IMR-90 (cell line): ENCODE measurements at regions not wholly inside any gene's neighbourhood (a gene's known extent, or its start where the extent isn't known, plus 50 kb on each side); places are given as distances from the start of the nearest gene placed in this dataset.

Experiments used
- ATAC-seq: fragments of 200-7000 bp; cut with Tn5 transposase; 2 replicates; pipeline ENCODE4 v1.9.1; 2020; ENCODE audit warnings: low read depth, mild to moderate bottlenecking, moderate library complexity
- BruUV-seq: library from RNA; stranded (reverse); fragments of 400-500 nt; replicated peaks from 2 replicates; lab custom pipeline; 2021; lab: Mats Ljungman, UMichigan
- CTCF ChIA-PET: fragments of 300-600 bp; formaldehyde crosslinking; extraction: SDS; loops from one replicate; lab custom pipeline; 2021; ENCODE audit warnings: antibody characterized with exemption; lab: Yijun Ruan, JAX
- POLR2A ChIA-PET: fragments of 300-600 bp; sonication (Branson Sonifier 250); formaldehyde crosslinking; loops from one replicate; lab custom pipeline; 2022; ENCODE audit warnings: antibody characterized with exemption; ENCODE audit not compliant: unreplicated experiment; lab: Charles Lee
- DNase-seq: peaks from one replicate; pipeline ENCODE4 v3.0.0; 2013
- H2AFZ ChIP-seq: replicated peaks from 2 replicates; pipeline ENCODE3; 2013; ENCODE audit warnings: low read length, mild to moderate bottlenecking; ENCODE audit not compliant: poor library complexity
- H2AK5ac ChIP-seq: 2 replicates; pipeline ENCODE4 v1.6.1; 2013; ENCODE audit warnings: low read depth, low read length, inconsistent platforms
- H2AK9ac ChIP-seq: replicated peaks from 2 replicates; pipeline ENCODE3; 2013; ENCODE audit warnings: mild to moderate bottlenecking, low read depth, low read length, moderate library complexity; ENCODE audit not compliant: poor library complexity
- H2BK120ac ChIP-seq: 2 replicates; pipeline ENCODE4 v1.6.1; 2013; ENCODE audit warnings: low read depth, low read length, inconsistent platforms
- H2BK15ac ChIP-seq: 3 replicates; pipeline ENCODE4 v1.6.1; 2013; ENCODE audit warnings: low read depth, low read length, inconsistent platforms
- H2BK20ac ChIP-seq: 2 replicates; pipeline ENCODE4 v1.6.1; 2013; ENCODE audit warnings: low read depth, mild to moderate bottlenecking, inconsistent platforms, low read length, moderate library complexity
- H2BK5ac ChIP-seq: 2 replicates; pipeline ENCODE4 v1.6.1; 2013; ENCODE audit warnings: mild to moderate bottlenecking, low read depth, low read length, inconsistent platforms; ENCODE audit not compliant: poor library complexity, severe bottlenecking
- H3K14ac ChIP-seq: replicated peaks from 2 replicates; pipeline ENCODE4 v1.6.1; 2013; ENCODE audit warnings: low read depth, low read length, inconsistent platforms
- H3K18ac ChIP-seq: 2 replicates; pipeline ENCODE4 v1.6.1; 2013; ENCODE audit warnings: low read depth, low read length, control low read depth
- H3K23ac ChIP-seq: 2 replicates; pipeline ENCODE4 v1.6.1; 2013; ENCODE audit warnings: low read depth, low read length, inconsistent platforms
- H3K27ac ChIP-seq: 2 replicates; pipeline ENCODE4 v1.5.1; 2013; ENCODE audit warnings: mild to moderate bottlenecking, control low read depth, low read length; ENCODE audit not compliant: insufficient read depth
- H3K27me3 ChIP-seq: 2 replicates; pipeline ENCODE4 v1.6.1; 2013; ENCODE audit warnings: low read length; ENCODE audit not compliant: control insufficient read depth, insufficient read depth
- H3K36me3 ChIP-seq: 2 replicates; pipeline ENCODE4 v1.6.1; 2013; ENCODE audit warnings: low read length, mixed read lengths; ENCODE audit not compliant: control insufficient read depth, insufficient read depth
- H3K4ac ChIP-seq: 2 replicates; pipeline ENCODE4 v1.6.1; 2013; ENCODE audit warnings: low read depth, low read length, inconsistent platforms
- H3K4me1 ChIP-seq: 2 replicates; pipeline ENCODE4 v1.6.1; 2013; ENCODE audit warnings: low read length, mixed read lengths; ENCODE audit not compliant: control insufficient read depth, insufficient read depth
- H3K4me2 ChIP-seq: 2 replicates; pipeline ENCODE4 v1.6.1; 2013; ENCODE audit warnings: low read depth, mild to moderate bottlenecking, control low read depth, low read length, moderate library complexity
- H3K4me3 ChIP-seq: 2 replicates; pipeline ENCODE4 v1.5.1; 2013; ENCODE audit warnings: low read depth, mild to moderate bottlenecking, control low read depth, low read length, moderate library complexity; ENCODE audit not compliant: insufficient read depth
- H3K56ac ChIP-seq: 2 replicates; pipeline ENCODE4 v1.6.1; 2013; ENCODE audit warnings: low read length, inconsistent platforms; ENCODE audit not compliant: insufficient read depth; ENCODE audit errors: extremely low read depth
- H3K79me1 ChIP-seq, 2 experiments: 2 replicates each; pipeline ENCODE4 v1.6.1; 2013; ENCODE audit warnings: low read length in 2 of 2, inconsistent platforms in 1 of 2, low read depth in 1 of 2
- H3K9ac ChIP-seq: 2 replicates; pipeline ENCODE4 v1.6.1; 2013; ENCODE audit warnings: low read depth, low read length, control low read depth
- H3K9me1 ChIP-seq: 2 replicates; pipeline ENCODE4 v1.6.1; 2013; ENCODE audit warnings: low read length, inconsistent platforms; ENCODE audit not compliant: insufficient read depth
- H3K9me3 ChIP-seq: 2 replicates; pipeline ENCODE4 v1.6.1; 2013; ENCODE audit warnings: low read length; ENCODE audit not compliant: control insufficient read depth, insufficient read depth
- H4K20me1 ChIP-seq: 2 replicates; pipeline ENCODE4 v1.6.1; 2013; ENCODE audit warnings: low read length, inconsistent platforms; ENCODE audit not compliant: insufficient read depth
- H4K5ac ChIP-seq: 2 replicates; pipeline ENCODE4 v1.6.1; 2013; ENCODE audit warnings: mild to moderate bottlenecking, low read depth, low read length, control low read depth
- H4K8ac ChIP-seq, 2 experiments: 2 replicates each; pipeline ENCODE4 v1.6.1; 2013; ENCODE audit warnings: low read depth in 2 of 2, low read length in 2 of 2, control low read depth in 1 of 2, inconsistent platforms in 1 of 2
- H4K91ac ChIP-seq: 2 replicates; pipeline ENCODE4 v1.6.1; 2013; ENCODE audit warnings: low read depth, low read length, inconsistent platforms; ENCODE audit not compliant: insufficient read depth
- BHLHE40 ChIP-seq: fragments of 150-350 bp; IDR thresholded peaks from 2 replicates; pipeline ENCODE4 v1.6.1; 2016; ENCODE audit warnings: mild to moderate bottlenecking, low read depth, low read length
- CHD1 ChIP-seq: IDR thresholded peaks from 2 replicates; pipeline ENCODE4 v1.6.1; 2012; ENCODE audit warnings: low read depth, low read length, improper control_type of control experiment
- CTCF ChIP-seq: conservative IDR thresholded peaks from 2 replicates; pipeline ENCODE4 v1.5.1; 2012; ENCODE audit warnings: mild to moderate bottlenecking, low read depth, low read length, improper control_type of control experiment
- FOS ChIP-seq: fragments of 150-350 bp; IDR thresholded peaks from 2 replicates; pipeline ENCODE4 v1.6.1; 2016; ENCODE audit warnings: low read depth, low read length
- NFE2L2 ChIP-seq: fragments of 150-350 bp; IDR thresholded peaks from 2 replicates; pipeline ENCODE4 v1.6.1; 2016; ENCODE audit warnings: low read depth, mild to moderate bottlenecking, low read length
- POLR2A ChIP-seq: IDR thresholded peaks from 2 replicates; pipeline ENCODE4 v1.6.1; 2012; ENCODE audit warnings: mild to moderate bottlenecking, low read depth, low read length
- RAD21 ChIP-seq: IDR thresholded peaks from 2 replicates; pipeline ENCODE4 v1.6.1; 2012; ENCODE audit warnings: low read length, improper control_type of control experiment
- RCOR1 ChIP-seq: IDR thresholded peaks from 2 replicates; pipeline ENCODE4 v1.6.1; 2012; ENCODE audit warnings: mild to moderate bottlenecking, low read length, improper control_type of control experiment; ENCODE audit not compliant: insufficient replicate concordance
- RFX5 ChIP-seq: IDR thresholded peaks from 2 replicates; pipeline ENCODE4 v1.8.0; 2012; ENCODE audit warnings: low read depth, mild to moderate bottlenecking, low read length, moderate library complexity
- SMC3 ChIP-seq: fragments of 150-350 bp; IDR thresholded peaks from 2 replicates; pipeline ENCODE4 v1.6.1; 2016; ENCODE audit warnings: low read depth, mild to moderate bottlenecking, antibody characterized with exemption, low read length, moderate library complexity
- USF2 ChIP-seq: fragments of 150-350 bp; IDR thresholded peaks from 2 replicates; pipeline ENCODE4 v1.6.1; 2017; ENCODE audit warnings: mild to moderate bottlenecking, antibody characterized with exemption, low read length, low read depth
- WGBS, 2 experiments: methylation state at CpG; one replicate each; pipeline versions ENCODE4 v1.1.5 to v1.1.7; 2013; ENCODE audit warnings: missing lambda C conversion rate in 2 of 2; ENCODE audit not compliant: insufficient read length in 1 of 2; ENCODE audit errors: extremely low coverage in 2 of 2; 5-methylcytosine and 5-hydroxymethylcytosine counted together
- dilution Hi-C: fragments of 300-500 bp; cut with HindIII; formaldehyde crosslinking; loops from one replicate; pipeline ENCODE4 v1.14.3; 2018; ENCODE audit warnings: low sequenced_read_pairs; ENCODE audit not compliant: unreplicated experiment
- in situ Hi-C: fragments of 300-500 bp; cut with MboI; formaldehyde crosslinking; loops from 3 replicates; pipeline ENCODE4 v1.14.3; 2019; ENCODE audit warnings: low sequenced_read_pairs, inconsistent platforms, mixed read lengths
- intact Hi-C: fragments of 100-400 bp; cut with micrococcal nuclease; formaldehyde crosslinking; loops from 2 replicates; pipeline ENCODE4 v1.10.0; 2022

GRCh38 chr2:228268756-228269155, 87.3 kb upstream of the SPHKAP start:
- Histone ChIP-seq H3K9ac (no peak overlapping the region), H2AFZ (no peak overlapping the region), H2BK120ac (no peak overlapping the region), H2BK15ac (no peak overlapping the region), H3K4ac (no peak overlapping the region), H3K18ac (no peak overlapping the region), H4K5ac (no peak overlapping the region), H3K27ac (no peak overlapping the region), H3K79me1 (no peaks in the 10 kb centered on the region), H3K56ac (no peak overlapping the region), H3K4me1 (no peaks in the 10 kb centered on the region), H3K27me3 (no peaks in the 10 kb centered on the region), H3K23ac (no peak overlapping the region), H4K91ac (no peak overlapping the region), H3K36me3 (no peaks in the 10 kb centered on the region), H3K9me3 (peaks cover 10% of the 10 kb centered on the region), H3K14ac (no peak overlapping the region), H4K20me1 (no peaks in the 10 kb centered on the region), H2AK5ac (no peak overlapping the region), H2AK9ac (no peak overlapping the region), H3K4me2 (no peak overlapping the region), H3K9me1 (no peaks in the 10 kb centered on the region), H2BK20ac (no peak overlapping the region), H4K8ac (no peak overlapping the region), H3K4me3 (no peak overlapping the region), H2BK5ac (no peak overlapping the region)
- TF ChIP-seq POLR2A (no peak), FOS (no peak), CTCF (no peak), RFX5 (no peak), USF2 (no peak), BHLHE40 (no peak), RCOR1 (no peak), SMC3 (no peak), CHD1 (no peak), NFE2L2 (no peak), RAD21 (no peak)
- intact Hi-C loops, result no loop called here
- ChIA-PET POLR2A (no interaction called here), CTCF (no interaction called here)
- no TSS peak for BruUV-seq
- no CpG with 5 or more reads among the region's 1 CpG for WGBS, 2 experiments
- in situ Hi-C loops, result no loop called here
- ATAC-seq (no peak), DNase-seq (no peak)
- dilution Hi-C loops, result no loop called here
